GM19372 (cell line): ENCODE measurements at regions not wholly inside any gene's neighbourhood (a gene's known extent, or its start where the extent isn't known, plus 50 kb on each side); places are given as distances from the start of the nearest gene placed in this dataset.

Experiments
- ATAC-seq: cut with Tn5 transposase; IDR thresholded peaks from one replicate; pipeline ENCODE4 v1.9.1; 2021; ENCODE audit warnings: mild to moderate bottlenecking, low read depth, moderate library complexity; ENCODE audit not compliant: unreplicated experiment

DNA sequence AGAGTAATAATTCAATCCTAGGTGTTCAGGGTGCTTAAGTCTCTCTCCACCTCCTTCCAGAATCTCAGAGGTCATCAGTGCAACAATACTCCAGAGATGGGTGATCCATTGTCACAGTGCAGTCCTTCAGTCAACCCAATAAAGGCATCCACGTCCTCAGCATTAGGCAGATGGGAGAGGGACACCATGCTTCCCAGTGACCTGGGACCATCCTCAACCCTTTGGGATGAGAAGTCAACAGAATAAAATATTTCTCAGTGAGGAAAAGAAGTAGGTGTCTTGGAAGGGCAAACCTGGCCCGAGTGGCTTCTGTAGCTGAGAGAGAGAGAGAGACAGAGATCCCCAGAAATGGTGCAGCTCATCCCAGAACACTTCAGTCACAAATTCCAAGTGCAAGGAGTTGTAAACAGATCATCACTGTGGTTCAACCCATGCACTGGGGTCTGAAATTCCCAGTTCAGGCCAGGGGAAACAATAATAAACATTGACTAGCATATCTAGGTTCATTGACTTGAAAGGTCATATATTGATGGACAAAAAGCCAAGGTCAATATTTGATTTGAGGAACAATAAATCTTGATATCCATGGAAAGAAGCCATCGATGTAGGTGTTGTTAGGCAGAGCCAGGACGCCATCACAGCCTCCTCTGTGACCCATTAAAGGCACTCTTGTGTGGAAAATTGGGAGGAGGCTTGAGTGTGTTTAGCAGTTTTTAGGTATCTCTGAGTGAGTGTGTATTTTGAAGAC, 256.0 kb upstream of the ZMIZ1 start:
- ATAC-seq, result no peak

DNA sequence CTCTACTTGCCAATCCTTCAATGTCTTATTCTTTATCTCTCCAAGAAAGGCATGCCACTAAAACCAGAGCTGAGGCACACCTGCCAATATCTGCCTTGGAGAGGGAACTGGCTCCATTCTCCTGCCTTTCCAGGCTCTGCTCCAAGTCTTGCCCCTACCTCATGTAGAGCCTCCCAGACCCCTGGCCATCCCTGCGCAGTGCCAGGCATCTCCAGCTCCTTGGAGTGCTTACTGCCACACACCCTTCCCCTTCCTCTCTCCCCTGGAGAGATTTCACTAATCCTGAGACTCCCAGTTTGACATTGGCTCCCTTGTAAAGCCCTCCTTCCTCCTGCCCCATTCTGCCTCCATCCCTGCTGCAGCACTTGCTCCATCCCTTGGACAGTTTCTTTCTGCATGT, 255.2 kb upstream of the ZMIZ1 start:
- no peak for ATAC-seq

DNA sequence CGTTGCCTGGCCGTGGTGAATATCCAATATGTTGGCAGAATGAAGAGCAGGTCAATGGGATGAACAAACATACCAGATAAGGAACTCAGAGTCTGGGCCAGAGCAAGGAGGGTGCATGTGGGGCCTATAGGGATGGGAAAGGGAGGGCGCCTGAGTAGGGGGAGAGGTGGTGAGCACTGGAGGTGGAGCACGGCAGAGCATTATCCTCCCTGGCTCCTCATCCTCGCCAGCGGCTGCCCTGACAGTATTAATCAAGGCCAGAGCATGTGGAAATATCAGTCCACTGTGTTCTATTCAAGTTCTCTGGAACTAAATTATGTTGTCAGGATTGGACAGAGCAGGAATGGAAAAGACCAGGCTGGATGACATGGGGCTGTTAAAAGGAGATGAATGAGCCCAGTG, 254.8 kb upstream of the ZMIZ1 start:
- no peak for ATAC-seq

DNA sequence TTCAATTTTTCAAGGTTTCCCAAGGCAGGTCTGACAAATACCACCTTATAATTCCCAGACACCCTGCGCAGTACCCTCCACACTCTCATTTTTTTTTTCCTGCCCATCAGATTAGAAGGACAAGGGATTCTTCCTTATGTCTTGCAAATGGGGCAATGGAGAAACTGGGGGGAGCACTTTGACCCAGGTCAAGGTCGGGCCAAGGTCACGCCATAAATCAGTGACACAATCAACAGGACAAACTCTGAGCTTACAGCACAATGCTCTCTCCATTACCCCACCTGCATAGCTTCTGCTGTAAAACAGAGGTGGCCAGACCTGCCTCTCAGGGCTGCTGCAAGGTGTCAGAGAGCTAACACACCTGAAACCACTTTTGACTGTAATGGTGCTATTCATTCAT, 254.4 kb upstream of the ZMIZ1 start:
- ATAC-seq, result no peak

DNA sequence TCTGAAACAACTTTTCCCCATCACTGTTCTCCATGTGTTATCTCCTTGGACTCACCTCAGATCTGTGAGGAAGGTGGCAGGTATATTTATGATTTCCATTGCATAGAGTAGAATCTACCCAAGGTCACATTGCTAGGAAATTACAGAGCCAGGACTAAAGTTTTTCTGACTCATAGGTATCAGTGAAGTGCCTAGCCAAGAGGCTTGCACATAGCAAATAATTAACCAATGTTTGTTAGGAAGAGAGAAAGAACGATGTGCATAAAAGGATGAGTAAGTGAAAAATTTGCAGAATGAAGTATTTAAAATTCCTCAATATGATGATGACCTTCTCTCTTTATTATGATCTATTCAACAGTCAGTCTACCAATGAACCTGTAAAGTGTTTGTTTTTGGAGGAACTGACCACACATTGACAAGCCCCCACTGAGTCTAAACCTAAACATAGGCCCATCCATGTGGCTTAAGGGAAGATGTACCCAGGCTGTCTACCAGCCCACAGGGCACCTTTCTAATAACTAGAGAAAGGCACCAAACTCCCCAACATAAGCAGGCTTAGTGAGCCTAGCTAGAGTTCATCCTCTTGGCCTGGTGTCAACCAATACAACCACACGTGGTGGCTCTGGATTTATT, 252.9 kb upstream of the ZMIZ1 start:
- no peak for ATAC-seq

DNA sequence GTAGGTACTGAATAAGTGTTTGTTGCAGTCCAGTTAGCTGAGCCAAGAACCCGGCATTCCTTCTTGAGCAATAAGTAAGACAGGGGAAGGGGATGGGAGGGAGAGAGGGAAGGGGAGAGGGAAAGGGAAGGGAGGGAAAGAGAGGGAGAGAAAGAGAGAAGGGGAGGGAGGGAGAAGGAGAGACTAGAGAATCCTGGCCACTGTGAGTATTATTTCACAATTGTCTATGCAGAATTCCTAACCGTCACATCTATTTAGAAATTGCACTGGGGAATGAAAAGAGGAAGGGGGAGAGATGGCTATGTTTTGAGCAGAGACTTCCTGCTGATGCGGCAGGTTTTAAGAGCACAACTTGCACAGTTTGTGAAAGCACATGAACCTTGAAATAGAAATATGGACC, 251.4 kb upstream of the ZMIZ1 start:
- no peak for ATAC-seq

DNA sequence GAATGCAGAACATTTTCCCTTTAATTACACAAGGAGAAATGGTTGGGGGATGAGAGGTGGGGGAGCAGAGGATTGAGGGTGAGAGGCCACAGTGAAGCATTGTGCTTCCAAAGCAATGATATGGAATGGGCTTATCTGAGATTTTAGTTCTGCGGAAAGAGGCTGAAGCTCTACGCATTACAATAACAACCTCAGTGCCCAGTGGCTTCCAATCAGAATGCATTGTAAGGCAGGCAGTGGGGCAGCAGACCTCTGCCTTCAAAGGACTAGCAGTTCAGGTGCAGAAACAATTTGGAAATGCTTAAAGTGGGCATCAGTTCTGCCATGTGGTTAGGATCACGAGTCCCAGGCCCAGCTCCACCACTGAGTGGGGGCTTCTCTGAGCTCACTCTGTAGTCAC, 251.0 kb upstream of the ZMIZ1 start:
- ATAC-seq, result no peak

DNA sequence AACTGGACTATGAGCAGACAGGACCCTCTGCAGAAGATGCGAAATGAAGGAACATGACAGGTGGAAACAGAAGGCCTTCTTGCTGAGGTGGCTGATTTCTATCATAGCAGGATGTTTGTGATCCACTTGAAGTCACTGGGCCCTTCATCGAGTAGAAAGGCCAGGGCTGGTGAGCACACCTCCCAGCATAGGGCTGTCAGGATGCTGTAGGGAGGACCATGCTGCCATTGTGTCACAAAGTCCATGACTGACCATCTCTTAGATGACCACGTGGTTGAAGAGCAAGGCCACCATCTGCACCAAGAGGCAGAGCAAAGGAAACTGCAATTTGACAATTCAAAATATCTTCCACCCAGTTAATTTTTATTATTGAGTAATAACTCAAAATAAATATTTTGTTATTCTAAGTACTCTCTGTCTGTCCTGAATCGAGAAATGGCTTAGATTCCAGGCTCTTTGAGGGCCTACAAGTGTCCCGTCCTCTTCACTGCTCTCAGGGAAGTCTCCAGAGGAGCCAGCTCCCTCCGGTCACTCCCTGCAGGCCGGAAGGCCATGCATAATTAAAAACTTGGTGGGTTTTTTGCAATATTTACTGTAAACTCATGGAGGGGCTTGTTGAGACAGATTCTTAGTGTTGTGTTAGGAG, 249.3 kb upstream of the ZMIZ1 start:
- ATAC-seq, result no peak

DNA sequence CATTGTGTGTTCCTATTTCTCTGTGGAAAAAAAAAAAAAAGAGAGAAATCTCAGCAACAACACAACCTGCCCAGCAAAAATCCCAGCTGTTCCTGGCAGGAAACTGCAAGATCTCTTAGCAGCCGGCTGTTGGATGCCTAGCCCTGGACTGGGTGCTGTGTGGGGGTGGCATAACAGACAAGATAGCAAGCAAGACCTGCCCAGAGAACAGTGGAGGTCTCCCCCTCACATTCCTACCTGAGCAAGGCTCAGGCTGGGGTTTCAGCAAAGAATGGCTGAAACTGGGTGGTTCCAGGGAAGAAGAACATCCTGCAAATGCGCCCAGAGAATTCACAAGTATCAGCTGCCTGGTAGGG, 248.8 kb upstream of the ZMIZ1 start:
- no peak for ATAC-seq

DNA sequence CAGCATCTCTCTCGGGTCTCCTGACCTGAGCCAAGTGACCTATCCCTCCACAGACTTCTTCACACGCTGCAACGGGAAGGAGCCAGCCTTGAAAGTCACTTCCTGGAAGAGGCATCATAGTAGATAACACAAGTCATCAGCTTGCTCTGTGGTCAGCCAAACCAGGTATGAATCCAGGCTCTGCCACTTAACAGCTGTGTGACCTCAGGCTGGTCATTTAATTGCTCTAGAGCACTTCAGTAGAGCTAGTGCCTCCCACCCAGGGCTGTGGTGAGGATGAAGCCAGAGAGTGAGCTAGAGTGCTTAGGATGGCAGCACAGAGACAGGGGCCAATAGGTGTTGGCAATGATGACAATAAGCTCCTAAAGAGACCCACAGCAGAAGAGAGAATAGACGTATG, 247.7 kb upstream of the ZMIZ1 start:
- no peak for ATAC-seq

DNA sequence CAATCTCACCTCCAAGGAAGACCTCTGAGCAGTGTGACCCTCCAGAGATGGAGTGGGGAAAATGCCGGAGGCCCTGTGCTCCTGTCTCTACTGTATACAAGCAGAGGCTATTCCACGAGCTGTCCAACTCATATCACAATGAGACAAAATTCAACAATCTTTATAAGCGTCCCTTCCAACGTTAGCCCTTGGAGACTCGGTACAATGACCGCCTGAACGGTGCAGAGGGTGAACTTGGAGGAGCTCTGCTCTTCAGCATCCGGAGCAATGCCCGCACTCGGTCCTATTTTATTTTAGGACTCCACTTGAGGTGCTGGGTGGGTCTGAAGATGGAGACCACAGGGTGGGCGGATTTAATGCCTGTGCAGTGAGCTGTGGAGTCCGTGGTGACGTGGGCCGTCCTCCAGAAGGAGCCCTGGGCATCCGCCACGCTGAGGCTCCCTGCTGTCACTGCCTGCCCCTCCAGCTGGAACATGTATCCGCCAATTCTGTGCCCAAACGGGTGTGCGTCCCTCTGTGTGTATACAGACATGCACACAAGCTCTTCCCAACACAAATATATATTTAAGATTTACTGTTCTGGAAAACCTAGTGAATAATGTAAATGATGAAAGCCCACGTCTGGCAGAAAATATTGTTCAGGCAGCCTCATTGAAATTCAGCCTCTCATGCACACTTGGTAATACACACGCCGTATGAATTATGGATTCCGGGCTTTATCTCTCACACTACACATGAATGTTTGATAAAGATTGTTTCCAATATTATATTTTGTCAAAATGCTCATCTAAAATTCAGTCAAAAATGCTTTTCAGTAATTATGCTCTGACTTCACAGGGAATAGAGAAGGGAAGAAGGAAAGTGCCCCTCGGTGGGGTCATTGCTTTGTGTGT, 239.9 kb upstream of the ZMIZ1 start:
- no peak for ATAC-seq

DNA sequence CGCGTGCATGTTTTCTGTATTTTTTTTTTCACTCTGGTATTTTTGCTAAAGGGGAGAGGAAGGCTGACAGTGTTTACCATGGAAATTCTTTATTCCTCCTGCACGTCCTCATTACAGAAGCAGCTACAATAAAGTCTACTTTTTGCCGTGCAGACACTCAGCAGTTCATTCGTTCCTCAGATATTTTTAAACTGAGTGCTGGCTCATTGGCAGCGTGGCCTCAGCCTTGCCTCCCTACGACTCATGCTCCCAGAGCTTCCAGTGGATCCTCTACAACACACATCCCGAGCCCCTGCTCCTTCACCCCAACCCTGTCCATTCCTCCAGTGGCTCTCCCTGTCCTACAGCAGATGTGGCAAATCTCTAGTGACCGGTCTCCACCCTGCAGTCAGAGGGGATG, 239.2 kb upstream of the ZMIZ1 start:
- ATAC-seq, result no peak

DNA sequence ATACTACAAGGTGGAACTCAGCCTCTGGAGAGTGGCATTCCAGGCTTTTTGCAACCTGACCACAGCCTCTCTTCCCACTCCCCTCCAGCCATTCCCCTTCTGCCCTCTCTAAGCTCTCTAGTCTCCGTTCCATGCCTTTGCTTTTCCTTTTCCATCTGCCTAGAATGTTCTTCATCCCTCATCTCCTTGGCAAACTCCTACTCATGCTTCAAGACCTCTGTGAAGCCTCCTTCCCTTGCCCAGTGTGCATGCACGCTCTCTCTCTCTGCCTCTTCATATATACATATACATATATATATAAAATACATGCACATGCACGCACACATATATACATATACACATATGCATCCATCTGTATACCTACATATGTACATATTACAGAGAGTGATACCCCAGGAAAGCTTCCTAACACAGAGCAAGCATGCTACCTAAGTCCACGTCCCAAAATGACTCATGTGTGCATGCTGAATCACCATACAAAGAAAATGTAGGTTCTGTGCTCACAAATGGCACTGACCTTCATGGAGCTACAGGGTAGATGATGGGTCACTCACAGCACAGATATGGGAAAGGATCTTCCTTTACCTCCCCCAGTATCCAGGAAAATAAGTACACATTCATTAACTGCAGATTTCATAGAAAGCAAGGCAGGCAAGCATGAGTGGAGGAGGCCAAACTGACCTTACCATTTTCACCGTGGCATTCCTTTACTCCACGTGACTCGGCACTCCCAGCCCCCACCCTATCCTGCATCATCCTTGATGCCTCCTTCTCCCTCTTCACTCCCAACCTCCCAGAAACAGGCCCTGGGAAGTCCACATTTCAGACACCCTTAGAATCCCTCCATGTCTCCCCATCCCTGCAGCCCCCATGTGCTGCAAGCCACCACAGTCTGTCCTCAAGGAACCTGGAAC, 238.4 kb upstream of the ZMIZ1 start:
- ATAC-seq, result no peak

DNA sequence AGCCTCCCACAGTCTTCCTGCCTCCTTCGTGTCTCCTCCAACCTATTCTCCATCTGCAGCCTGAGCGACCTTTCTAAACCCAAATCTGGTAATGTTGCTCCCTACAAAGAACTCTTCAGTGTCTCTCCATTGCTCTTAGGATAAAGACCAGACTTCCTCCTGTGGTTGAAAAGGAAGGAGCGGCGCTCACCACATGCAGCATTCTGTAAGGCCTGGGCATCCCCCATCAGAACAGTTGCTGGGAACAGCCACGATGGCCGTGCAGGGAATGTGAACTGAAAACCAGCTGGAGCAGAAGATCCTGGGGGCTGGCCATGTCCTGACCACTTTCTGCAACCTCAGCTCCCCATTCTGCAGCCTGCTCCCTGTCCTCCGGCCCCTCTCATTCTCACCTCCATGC, 237.8 kb upstream of the ZMIZ1 start:
- no peak for ATAC-seq

DNA sequence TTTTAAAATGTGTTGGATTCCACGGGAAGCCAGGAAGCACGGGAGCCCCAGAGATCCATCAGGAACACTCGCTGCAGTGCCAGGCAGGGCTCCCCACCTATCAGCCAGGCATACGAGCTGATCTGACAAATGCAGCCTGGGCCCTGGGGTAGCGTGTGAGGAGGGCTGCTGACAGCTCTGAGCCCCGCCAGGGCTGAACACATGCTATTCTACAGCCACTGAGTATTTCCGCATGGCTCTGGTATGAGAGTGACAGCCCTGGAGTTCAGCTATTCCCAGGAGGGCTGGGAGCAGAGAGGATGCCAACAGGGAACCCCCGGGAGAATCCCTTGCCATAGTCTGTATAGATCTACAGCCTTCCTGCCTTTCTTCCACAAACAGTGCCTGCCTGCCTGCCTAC, 237.3 kb upstream of the ZMIZ1 start:
- no peak for ATAC-seq

DNA sequence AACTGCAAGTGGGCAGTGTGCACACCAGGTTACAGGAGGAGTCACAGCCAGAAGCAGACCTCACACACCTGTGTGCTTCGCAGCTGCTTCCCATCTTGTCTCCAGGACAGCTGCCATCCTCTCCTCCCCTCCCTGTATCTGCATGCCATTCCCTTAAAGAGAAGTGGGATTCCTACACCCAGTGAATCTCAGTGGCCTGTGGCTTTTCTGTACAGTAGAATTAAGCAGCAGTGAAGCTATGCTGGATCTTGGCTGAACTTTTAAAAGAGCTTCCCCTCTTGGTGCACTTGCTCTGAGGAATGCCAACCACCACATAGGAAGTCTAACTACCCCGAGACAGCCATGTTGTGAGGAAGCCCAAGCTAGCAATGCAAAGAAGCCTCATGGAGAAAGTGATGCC, 236.5 kb upstream of the ZMIZ1 start:
- ATAC-seq, result no peak

DNA sequence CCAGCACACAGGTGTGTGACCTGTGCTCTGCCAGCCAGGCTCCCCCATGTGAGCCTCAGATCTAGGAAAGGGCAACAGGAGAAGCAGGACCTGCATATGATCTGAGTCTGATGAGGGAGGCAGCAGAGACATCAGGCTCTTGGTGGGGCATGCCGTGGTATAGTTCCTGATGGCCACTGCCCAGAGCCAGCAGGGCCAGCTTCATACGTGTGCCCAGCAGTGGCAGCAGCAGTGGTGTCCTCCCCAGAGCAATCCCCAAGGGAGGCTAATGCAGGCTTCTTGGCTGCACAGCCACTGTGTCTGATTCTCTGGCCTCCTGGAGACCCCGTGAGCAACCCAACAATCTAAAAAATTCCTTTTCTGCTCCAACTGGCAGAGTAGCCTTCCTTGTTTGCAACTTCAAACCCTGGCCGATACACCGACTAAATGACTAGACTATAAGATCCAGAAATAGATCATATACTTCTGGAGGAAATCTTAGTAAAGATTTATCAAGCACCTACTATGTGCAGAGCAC, 230.6 kb upstream of the ZMIZ1 start:
- no peak for ATAC-seq

DNA sequence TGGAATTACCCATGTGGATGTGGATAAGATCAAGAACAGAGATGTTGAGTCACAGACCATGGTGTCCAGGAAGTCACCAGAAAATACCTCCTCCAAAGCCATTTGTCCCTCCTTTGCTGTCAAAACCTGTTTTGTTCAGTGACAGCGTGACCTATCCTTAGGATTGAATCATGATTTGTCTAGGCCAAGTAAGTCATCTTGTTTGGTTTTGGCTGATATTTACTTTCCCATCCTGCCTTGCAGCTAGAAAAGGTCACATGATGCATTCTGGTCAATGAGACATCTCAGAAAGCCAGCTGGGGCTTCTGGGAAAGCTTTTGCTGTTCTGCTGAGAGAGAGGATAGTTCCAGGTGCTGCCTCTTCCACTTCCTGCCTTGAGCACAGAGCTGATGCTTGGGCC, 225.3 kb upstream of the ZMIZ1 start:
- ATAC-seq, result no peak

DNA sequence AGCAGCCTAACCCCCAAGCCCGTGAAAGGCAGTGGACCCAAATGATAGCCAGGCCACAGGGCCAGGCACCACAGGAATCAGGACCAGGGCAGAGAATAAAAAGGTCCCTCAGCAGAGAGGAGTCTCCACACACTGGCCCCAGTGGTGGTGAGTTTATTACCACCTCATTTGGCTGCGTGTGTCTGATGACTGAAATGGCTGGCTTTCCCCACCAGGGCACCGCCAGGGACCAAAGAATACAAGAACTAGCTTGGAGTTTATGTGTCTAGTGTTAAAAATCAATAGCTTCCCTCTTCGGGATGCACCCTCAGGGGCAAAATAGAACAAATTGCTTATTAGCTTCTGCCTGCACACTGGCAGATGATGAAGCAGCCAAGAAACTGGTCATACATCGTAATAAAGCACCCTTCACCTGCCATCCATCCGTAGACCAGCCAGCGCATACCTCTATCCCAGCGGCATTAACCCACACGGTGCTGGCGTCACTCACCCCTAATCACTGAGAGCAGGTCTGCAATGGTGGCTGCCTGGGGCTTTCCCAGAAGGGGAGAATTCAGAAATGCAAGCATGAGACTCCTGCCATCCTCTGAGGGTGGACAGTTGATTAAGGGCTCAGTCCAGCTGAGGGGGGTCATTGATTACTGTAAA, 223.7 kb upstream of the ZMIZ1 start:
- no peak for ATAC-seq
